ENCODE measurements at regions not wholly inside any gene's neighbourhood (a gene's known extent, or its start where the extent isn't known, plus 50 kb on each side); places are given as distances from the start of the nearest gene placed in this dataset.

DNA sequence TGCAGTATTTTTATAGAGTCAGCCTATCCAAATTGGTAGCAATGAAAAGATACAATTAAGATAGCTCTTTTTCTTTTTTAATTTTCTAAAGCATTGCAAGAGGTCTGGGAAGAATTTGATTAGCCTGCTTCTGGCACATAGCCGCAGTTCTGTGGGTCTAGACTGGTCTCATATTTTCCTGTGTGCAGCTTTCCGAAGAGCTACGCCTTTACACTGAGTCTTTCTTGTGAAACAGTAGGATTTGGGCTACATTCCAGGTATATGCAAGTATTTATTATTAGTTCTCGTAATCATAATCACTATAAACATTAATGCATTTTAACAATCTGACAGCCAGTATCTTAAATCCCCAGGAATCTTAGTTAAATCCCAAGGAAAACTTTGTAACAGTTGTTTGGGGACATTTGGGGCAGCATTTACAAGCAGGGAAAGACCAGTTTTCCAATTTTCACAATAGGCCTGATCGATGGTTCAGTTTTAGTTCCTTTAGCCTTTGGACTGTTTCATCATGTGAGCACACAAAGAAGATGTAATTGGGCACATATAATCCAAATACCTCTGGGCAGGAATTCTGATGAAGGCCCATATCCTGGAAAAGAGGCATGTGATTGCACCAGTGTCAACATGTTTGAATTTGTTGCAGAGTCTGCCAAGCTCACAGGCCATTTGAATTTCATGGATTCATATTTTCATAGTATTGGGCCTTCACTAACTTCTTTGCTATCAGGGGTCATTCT lies 287.3 kb downstream of the INHBA start:
- no peaks in the 10 kb centered on the region for H3K36me3 ChIP-seq (ENCODE audit: low read depth)
- no peak overlapping the region for H3K4me3 ChIP-seq (ENCODE audit: severe bottlenecking)
- DNase-seq (ENCODE audit: low spot score) (no peak), ATAC-seq (ENCODE audit: low read depth) (no peak)
- TF ChIP-seq, protein P1, sequence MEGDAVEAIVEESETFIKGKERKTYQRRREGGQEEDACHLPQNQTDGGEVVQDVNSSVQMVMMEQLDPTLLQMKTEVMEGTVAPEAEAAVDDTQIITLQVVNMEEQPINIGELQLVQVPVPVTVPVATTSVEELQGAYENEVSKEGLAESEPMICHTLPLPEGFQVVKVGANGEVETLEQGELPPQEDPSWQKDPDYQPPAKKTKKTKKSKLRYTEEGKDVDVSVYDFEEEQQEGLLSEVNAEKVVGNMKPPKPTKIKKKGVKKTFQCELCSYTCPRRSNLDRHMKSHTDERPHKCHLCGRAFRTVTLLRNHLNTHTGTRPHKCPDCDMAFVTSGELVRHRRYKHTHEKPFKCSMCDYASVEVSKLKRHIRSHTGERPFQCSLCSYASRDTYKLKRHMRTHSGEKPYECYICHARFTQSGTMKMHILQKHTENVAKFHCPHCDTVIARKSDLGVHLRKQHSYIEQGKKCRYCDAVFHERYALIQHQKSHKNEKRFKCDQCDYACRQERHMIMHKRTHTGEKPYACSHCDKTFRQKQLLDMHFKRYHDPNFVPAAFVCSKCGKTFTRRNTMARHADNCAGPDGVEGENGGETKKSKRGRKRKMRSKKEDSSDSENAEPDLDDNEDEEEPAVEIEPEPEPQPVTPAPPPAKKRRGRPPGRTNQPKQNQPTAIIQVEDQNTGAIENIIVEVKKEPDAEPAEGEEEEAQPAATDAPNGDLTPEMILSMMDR (IDR thresholded peaks at IDR 0.05; ENCODE audit: poor library complexity, severe bottlenecking): no peak
- H3K4me1 ChIP-seq (ENCODE audit: insufficient read depth, poor library complexity, severe bottlenecking): peaks cover 11% of the 10 kb centered on the region
- no peaks in the 10 kb centered on the region for H3K27me3 ChIP-seq (ENCODE audit: insufficient read depth, poor library complexity, severe bottlenecking)
- no peaks in the 10 kb centered on the region for H3K9me3 ChIP-seq (ENCODE audit: severe bottlenecking)
- peak overlapping the region; percentile 24 for H3K27ac ChIP-seq (ENCODE audit: poor library complexity, severe bottlenecking)

DNA sequence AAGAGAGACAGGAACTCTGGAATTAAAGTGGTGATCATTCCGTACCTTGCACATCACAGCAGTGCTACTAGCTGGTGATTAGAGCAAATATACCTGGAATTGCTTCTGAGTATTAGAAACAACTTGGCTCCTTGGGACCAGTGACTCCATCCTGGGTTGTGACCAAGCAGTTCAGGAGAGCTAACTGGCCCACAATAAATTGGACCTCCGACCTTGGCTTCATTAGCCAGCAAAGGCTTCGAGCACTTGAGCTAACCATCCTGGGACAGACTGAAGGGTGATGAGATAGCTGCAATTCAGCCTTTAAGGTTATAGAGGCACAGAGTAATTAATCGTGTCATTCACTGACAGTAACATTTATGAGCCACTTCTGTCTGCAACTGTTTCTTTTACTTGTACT lies 287.8 kb downstream of the INHBA start:
- Histone ChIP-seq H3K9me3 (ENCODE audit: severe bottlenecking) (no peaks in the 10 kb centered on the region), H3K4me1 (ENCODE audit: insufficient read depth, poor library complexity, severe bottlenecking) (peaks cover 11% of the 10 kb centered on the region), H3K36me3 (ENCODE audit: low read depth) (no peaks in the 10 kb centered on the region), H3K27me3 (ENCODE audit: insufficient read depth, poor library complexity, severe bottlenecking) (no peaks in the 10 kb centered on the region), H3K27ac (ENCODE audit: poor library complexity, severe bottlenecking) (no peak overlapping the region), H3K4me3 (ENCODE audit: severe bottlenecking) (no peak overlapping the region)
- no peak for ATAC-seq (ENCODE audit: low read depth)
- no peak for DNase-seq (ENCODE audit: low spot score)
- TF ChIP-seq, protein P1 (IDR thresholded peaks at IDR 0.05; ENCODE audit: poor library complexity, severe bottlenecking): no peak

DNA sequence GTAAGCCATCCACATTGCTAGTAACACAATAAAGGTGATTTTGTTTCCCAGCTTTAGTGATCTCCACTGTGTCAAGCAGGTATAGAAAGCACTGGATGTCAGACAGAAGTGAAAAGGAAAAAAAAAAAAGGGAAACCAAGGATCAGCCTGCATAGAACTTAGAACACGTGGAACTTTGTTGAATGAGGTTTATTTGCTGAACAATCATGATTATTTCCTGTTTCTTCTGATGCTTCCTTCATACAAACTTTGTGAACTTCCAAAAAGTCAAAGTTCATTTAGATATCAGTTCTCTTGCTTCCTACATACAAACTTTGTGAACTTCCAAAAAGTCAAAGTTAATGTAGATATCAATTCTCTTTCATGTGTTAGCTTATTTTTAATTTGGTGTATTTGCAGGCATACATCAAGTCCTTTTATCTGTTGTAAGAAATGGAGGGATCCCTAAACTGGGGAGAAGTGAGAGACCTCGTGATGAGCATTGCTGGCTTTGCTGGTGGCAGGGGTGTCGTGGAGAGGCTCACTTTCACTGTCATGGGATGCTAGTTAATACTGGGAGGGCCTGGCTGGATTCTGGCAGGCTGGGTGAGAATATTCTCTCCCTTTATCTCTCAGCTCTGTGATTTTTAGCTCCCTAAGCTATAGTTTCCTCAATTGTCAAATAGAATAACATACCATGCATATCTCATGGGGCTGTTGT lies 298.4 kb downstream of the INHBA start:
- Histone ChIP-seq H3K36me3 (ENCODE audit: low read depth) (no peaks in the 10 kb centered on the region), H3K4me3 (ENCODE audit: severe bottlenecking) (no peak overlapping the region), H3K27me3 (ENCODE audit: insufficient read depth, poor library complexity, severe bottlenecking) (no peaks in the 10 kb centered on the region), H3K9me3 (ENCODE audit: severe bottlenecking) (no peaks in the 10 kb centered on the region), H3K27ac (ENCODE audit: poor library complexity, severe bottlenecking) (no peak overlapping the region), H3K4me1 (ENCODE audit: insufficient read depth, poor library complexity, severe bottlenecking) (peaks cover 7% of the 10 kb centered on the region)
- TF ChIP-seq, protein P1 (IDR thresholded peaks at IDR 0.05; ENCODE audit: poor library complexity, severe bottlenecking): no peak
- ATAC-seq (ENCODE audit: low read depth) (no peak), DNase-seq (ENCODE audit: low spot score) (no peak)

DNA sequence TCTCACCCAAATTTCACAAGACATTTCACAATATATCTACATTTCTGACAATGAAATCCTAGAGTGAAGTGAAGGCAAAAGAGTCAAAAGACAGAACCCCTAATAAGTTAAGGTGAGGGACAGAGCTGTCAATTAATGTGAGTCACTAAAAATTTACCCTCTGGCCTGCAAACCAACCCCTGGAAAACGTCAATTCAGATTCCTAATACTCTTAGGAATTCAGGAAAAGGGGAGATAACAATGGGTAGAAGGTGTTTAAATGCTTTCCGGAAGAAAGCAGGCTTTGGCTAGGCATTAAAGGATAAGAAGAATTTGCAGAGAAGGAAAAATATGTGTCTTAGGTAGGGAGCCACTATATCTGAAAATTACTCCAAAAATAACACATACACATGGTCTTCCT lies 299.6 kb downstream of the INHBA start:
- Histone ChIP-seq H3K4me1 (ENCODE audit: insufficient read depth, poor library complexity, severe bottlenecking) (peaks cover 7% of the 10 kb centered on the region), H3K4me3 (ENCODE audit: severe bottlenecking) (no peak overlapping the region), H3K9me3 (ENCODE audit: severe bottlenecking) (no peaks in the 10 kb centered on the region), H3K36me3 (ENCODE audit: low read depth) (no peaks in the 10 kb centered on the region), H3K27ac (ENCODE audit: poor library complexity, severe bottlenecking) (peak overlapping the region; percentile 48), H3K27me3 (ENCODE audit: insufficient read depth, poor library complexity, severe bottlenecking) (no peaks in the 10 kb centered on the region)
- no peak for DNase-seq (ENCODE audit: low spot score)
- TF ChIP-seq, protein P1 (IDR thresholded peaks at IDR 0.05; ENCODE audit: poor library complexity, severe bottlenecking): no peak
- ATAC-seq (ENCODE audit: low read depth): peak; percentile 85

DNA sequence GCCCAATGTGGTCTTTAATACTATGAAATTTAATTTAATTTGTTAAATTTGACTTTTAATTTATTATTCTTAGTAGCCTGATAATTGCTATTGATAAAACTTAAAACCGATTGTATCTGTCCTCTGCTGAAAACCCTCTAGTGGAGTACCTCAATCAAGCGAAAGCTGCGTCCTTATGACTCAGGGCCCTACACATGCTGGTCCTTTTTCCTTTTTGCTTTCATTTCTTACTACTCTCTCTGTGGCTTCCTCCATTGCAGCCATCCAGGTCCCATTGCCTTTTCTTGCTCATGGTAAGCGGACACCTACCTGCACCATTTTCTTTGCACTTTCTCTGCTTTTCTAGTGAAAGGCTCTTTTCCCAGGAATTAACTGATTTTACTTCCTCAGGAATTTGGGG lies 301.1 kb downstream of the INHBA start:
- Histone ChIP-seq H3K27me3 (ENCODE audit: insufficient read depth, poor library complexity, severe bottlenecking) (no peaks in the 10 kb centered on the region), H3K4me3 (ENCODE audit: severe bottlenecking) (no peak overlapping the region), H3K27ac (ENCODE audit: poor library complexity, severe bottlenecking) (no peak overlapping the region), H3K36me3 (ENCODE audit: low read depth) (no peaks in the 10 kb centered on the region), H3K9me3 (ENCODE audit: severe bottlenecking) (no peaks in the 10 kb centered on the region), H3K4me1 (ENCODE audit: insufficient read depth, poor library complexity, severe bottlenecking) (peaks cover 7% of the 10 kb centered on the region)
- ATAC-seq (ENCODE audit: low read depth) (no peak), DNase-seq (ENCODE audit: low spot score) (no peak)
- TF ChIP-seq, protein P1 (IDR thresholded peaks at IDR 0.05; ENCODE audit: poor library complexity, severe bottlenecking): no peak
